ENCODE measurements at regions not wholly inside any gene's neighbourhood (a gene's known extent, or its start where the extent isn't known, plus 50 kb on each side); places are given as distances from the start of the nearest gene placed in this dataset.
A peak's percentile ranks its signal among the peaks of the same experiment; 100 is the strongest.

DNA sequence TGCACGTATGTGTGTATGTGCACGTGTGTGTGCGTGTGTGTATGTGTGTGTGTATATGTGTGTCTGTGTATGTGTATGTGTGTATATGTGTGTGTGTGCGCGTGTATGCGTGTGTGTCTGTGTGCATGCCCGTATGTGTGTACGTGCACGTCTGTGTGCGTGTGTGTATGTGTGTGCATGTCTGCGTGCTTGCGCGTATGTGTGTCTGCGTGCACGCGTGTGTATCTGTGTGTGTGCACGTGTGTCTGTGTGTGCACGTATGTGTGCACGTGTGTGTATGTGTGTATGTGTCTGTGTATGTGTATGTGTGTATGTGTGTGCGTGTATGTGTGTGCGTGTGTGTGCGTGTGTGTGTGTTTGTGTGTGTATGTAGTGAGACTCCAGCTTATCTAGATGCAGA is 97.5 kb upstream of the SPATS2L start:
- H3K9me3 Mint-ChIP-seq, result peaks cover 0 to 16% (median 11%) of the 10 kb centered on the region in 7 donors
- no peak for ATAC-seq (ENCODE audit: low read depth in 2 of 2)

DNA sequence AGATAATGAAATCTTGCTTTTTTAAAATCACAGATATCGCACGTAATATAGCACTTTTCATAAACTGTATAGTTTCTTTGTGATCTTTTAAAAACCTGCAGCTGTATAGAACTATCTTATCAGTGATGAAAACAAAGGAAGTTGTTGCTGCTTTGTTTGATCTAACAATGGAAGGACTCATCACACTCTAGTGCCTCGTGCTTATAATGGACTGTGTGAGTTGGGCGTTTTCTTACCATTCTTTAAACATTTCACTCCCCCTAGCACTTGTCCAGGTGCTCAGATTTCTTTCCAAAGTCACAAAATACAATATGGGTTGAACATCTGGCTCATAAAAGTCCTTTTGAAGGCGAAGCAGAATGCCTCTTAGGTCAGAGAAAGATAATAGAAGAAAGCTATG is 94.8 kb upstream of the SPATS2L start:
- no peaks in the 10 kb centered on the region for H3K4me1 Mint-ChIP-seq
- no peak overlapping the region for H3K4me3 Mint-ChIP-seq
- H3K36me3 Mint-ChIP-seq, result no peaks in the 10 kb centered on the region
- H3K9me3 Mint-ChIP-seq, result peaks cover 0 to 11% (median 3%) of the 10 kb centered on the region in 7 donors
- DNase-seq (no peak), ATAC-seq (ENCODE audit: low read depth in 2 of 2) (no peak)
- H3K27me3 Mint-ChIP-seq, result peaks cover 14 to 31% (median 19%) of the 10 kb centered on the region in 3 donors
- H3K27ac Mint-ChIP-seq, result no peak overlapping the region

More for the DNA sequence above, 97.5 kb upstream of the SPATS2L start:
- Mint-ChIP-seq H3K27ac (no peak overlapping the region), H3K4me1 (no peaks in the 10 kb centered on the region), H3K36me3 (no peaks in the 10 kb centered on the region), H3K27me3 (peaks cover 8 to 14% (median 10%) of the 10 kb centered on the region in 3 donors), H3K4me3 (no peak overlapping the region)
- DNase-seq, result no peak

DNA sequence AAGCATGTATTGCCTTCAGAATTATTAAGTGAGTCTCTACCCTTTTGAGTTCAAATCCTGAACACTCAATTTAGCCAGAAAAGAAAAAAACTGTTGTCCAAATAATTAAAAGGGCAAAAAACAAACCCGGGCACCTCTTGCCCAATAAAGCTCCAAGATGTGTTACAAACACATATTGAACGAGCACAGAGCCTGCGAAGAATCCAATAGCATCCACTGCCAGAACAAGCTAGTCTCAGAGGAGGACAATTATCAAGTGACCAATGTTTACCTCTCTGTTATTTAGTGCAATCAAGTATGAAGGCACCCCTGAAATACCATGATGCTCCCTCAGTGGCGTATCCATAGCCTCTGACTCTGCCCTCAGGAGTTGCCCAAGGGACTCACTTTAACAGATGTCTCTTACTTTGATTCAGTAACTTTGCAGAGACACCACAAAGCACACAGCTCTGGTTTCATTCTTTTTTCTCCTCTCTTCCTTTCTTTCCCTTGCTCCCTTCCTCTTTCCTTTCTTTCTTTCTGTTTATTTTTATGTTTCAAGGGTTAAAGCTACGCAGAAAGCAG is 93.5 kb upstream of the SPATS2L start:
- no peaks in the 10 kb centered on the region for H3K36me3 Mint-ChIP-seq
- DNase-seq (no peak), ATAC-seq (ENCODE audit: low read depth in 2 of 2) (no peak)
- no peaks in the 10 kb centered on the region for H3K4me1 Mint-ChIP-seq
- no peak overlapping the region for H3K27ac Mint-ChIP-seq
- H3K9me3 Mint-ChIP-seq, result peaks cover 0 to 11% (median 3%) of the 10 kb centered on the region in 7 donors
- H3K4me3 Mint-ChIP-seq, result no peak overlapping the region
- peaks cover 15 to 39% (median 19%) of the 10 kb centered on the region in 3 donors for H3K27me3 Mint-ChIP-seq

DNA sequence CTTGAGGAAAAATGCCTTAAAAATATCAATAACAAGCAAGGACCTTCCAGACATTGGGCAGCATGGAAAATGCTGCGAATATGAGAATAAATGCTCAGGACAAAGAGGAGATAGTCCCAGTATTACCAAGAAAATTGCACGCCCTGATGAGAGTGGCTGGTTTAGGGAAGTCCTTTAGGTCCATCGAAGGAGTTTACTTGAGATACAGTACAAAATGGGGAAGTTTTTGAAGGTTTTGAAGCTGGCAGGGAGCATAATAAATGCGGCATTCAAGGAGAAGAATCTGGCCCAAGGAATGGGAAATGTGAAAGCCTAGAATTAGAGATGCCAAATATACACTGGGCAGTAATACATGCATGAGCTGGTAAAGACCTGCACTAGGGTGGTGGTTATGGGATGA is 90.2 kb upstream of the SPATS2L start:
- no peak overlapping the region for H3K27ac Mint-ChIP-seq
- H3K27me3 Mint-ChIP-seq, result peaks cover 15 to 47% (median 21%) of the 10 kb centered on the region in 3 donors
- DNase-seq (no peak), ATAC-seq (ENCODE audit: low read depth in 2 of 2) (no peak)
- H3K4me3 Mint-ChIP-seq, result no peak overlapping the region
- no peaks in the 10 kb centered on the region for H3K9me3 Mint-ChIP-seq
- no peaks in the 10 kb centered on the region for H3K36me3 Mint-ChIP-seq
- peaks cover 0 to 4% (median 0%) of the 10 kb centered on the region in 3 donors for H3K4me1 Mint-ChIP-seq

DNA sequence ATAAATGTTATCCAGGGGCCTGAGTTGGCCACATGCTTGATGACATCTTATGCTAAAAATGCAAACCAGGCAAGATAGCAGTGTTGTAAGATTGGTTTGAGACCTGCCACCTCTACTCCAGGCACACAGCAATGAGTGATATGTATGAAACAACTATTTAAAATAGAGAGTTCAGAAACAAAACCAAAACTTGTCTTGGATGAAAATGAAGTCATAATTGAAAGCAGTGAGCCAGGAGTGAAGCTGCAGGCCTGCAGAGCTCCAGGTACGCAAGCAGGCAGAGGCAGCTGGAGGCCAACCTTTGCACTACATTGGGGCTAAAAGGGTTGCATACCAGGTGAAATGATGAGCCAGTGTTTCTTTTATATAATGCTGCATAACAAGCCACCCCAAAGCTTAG is 89.2 kb upstream of the SPATS2L start:
- no peak for ATAC-seq (ENCODE audit: low read depth in 2 of 2)
- Mint-ChIP-seq H3K4me3 (no peak overlapping the region), H3K9me3 (no peaks in the 10 kb centered on the region), H3K27me3 (peaks cover 21 to 54% (median 24%) of the 10 kb centered on the region in 3 donors), H3K36me3 (no peaks in the 10 kb centered on the region), H3K4me1 (peaks cover 0 to 4% (median 0%) of the 10 kb centered on the region in 3 donors), H3K27ac (no peak overlapping the region)
- no peak for DNase-seq

DNA sequence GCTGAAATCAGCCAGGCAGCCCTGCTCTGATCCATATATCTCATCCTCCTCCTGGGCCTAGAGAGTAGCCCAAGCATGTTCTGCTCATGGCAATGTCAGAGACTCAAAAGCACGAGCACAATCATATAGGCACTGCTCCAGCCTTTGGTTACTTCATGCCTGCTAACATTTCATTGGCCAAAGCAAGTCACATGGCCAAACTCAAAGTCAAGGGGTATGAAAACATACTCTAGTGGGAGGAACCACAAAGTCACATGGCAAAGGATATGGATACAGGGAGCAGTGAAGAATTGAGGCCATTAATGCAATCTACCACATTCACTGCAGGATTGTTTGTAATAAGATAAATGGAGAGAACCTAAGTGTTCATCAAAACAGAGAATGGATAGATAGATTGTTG is 87.8 kb upstream of the SPATS2L start:
- DNase-seq, result no peak
- no peak overlapping the region for H3K27ac Mint-ChIP-seq
- no peak overlapping the region for H3K4me3 Mint-ChIP-seq
- no peaks in the 10 kb centered on the region for H3K36me3 Mint-ChIP-seq
- peaks cover 23 to 44% (median 29%) of the 10 kb centered on the region in 3 donors for H3K27me3 Mint-ChIP-seq
- peaks cover 0 to 4% (median 0%) of the 10 kb centered on the region in 3 donors for H3K4me1 Mint-ChIP-seq
- no peak for ATAC-seq (ENCODE audit: low read depth in 2 of 2)
- no peaks in the 10 kb centered on the region for H3K9me3 Mint-ChIP-seq

DNA sequence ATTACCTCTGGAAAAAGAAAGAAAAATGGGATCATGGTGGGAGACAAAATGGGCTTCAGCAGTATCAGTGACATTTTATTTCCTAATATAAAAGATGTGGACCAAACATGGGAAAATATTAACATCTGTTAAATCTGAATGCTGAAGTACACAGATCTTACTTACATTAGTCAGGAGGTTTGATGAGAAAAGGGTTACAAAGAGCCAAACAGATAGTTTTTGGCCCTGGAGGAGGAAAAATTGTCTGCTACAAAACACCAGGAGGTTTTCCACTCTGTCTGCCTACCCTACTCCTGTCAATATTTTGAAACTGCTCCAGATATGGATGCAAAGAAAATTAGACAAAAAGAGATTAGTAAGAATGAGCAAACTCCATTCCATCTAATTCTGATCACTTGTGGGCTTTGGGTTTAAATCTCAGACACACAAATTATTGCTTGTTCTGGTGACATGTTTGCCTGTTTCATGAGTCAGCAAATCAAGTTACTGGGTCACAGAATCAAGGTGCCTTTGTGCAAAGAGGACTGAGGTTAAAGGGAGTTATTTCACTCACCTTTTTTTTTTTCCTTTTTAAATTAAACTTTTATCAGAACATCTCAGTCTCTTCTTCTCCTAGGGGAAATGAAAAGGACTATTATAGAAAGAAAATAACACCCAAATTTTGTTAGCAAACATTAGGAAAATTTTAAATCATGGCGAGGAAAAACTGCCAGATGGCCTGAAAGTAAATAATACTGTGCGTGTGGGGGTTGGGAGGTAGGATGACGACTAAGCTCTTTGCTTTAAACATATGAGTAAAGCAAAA is 87.0 kb upstream of the SPATS2L start:
- Mint-ChIP-seq H3K9me3 (peaks cover 0 to under 1% (median 0%) of the 10 kb centered on the region in 7 donors), H3K4me3 (no peak overlapping the region), H3K27ac (peak overlapping the region in 1 of 6 donors; percentile 28), H3K4me1 (peaks cover 0 to 4% (median 0%) of the 10 kb centered on the region in 3 donors), H3K27me3 (peaks cover 26 to 38% (median 29%) of the 10 kb centered on the region in 3 donors), H3K36me3 (no peaks in the 10 kb centered on the region)
- ATAC-seq (ENCODE audit: low read depth in 2 of 2) (no peak), DNase-seq (no peak)

DNA sequence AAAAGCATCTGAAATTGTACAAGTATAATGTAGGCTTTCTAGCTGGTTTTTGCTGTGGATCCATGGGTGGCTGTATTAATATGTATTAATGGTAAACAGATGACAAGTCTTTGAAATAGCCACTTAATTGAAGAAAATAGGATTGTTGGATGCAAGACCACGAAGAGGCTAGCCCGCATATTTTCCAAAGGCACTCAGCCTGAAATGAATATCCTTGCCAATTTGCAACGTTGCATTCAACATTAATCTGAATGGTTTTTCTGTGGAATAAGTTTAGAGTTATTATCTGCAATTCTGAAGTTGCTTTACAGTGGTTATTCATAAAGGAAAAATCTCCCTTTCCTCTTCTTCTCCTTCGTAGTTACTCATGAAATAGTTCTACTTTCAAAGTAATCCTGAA is 86.2 kb upstream of the SPATS2L start:
- Mint-ChIP-seq H3K4me1 (peaks cover 0 to 4% (median 0%) of the 10 kb centered on the region in 3 donors), H3K4me3 (no peak overlapping the region), H3K9me3 (peaks cover 0 to 5% (median 0%) of the 10 kb centered on the region in 7 donors), H3K27me3 (peaks cover 26 to 44% (median 32%) of the 10 kb centered on the region in 3 donors), H3K27ac (no peak overlapping the region), H3K36me3 (no peaks in the 10 kb centered on the region)
- DNase-seq (no peak), ATAC-seq (ENCODE audit: low read depth in 2 of 2) (no peak)

DNA sequence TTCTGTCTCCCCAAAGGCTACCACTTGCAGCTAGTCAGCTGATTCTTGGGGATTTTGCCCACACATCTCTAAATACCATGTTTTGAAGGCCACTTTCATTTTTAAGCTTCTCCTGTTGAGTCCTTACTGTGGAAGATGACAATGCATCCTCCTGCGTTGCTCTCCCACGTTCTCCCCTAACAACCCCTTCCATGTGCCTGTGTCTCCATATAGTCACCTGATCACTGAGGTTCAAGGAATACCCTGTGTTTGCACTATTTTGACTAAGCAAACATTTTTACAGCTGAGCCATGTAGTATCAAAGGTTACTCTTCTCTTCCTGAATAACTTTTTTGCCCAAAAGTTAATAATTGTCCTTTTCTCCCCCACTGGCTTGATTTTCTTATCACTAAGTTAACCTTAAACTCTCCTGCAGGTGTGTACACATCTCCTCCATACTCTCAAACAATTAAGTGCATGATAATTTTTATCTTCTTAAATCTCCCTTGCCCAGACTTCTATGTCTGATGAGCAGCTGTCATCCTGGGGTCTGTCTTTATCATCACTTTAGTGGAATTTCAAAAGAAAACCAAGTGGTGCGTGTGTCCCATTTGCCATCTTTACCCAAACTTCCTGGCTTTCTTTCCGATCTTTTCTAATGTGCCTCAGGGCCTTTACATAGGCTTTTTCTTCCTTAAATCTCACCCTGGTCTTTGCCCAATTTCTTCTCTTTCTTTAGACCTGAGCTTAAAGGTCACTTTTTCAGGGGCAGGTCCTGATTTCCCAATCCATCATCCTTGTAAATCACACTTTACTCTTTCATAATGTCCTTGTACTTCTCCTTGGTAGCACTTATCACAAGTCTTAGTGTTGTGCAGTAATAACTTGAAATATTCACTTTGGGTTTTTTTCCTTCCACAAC is 85.2 kb upstream of the SPATS2L start:
- ATAC-seq (ENCODE audit: low read depth in 2 of 2) (no peak), DNase-seq (no peak)
- Mint-ChIP-seq H3K36me3 (no peaks in the 10 kb centered on the region), H3K4me1 (peaks cover 0 to 4% (median 0%) of the 10 kb centered on the region in 3 donors), H3K27me3 (peaks cover 20 to 34% (median 26%) of the 10 kb centered on the region in 3 donors), H3K27ac (no peak overlapping the region), H3K9me3 (peaks cover 0 to 5% (median 0%) of the 10 kb centered on the region in 7 donors), H3K4me3 (no peak overlapping the region)

DNA sequence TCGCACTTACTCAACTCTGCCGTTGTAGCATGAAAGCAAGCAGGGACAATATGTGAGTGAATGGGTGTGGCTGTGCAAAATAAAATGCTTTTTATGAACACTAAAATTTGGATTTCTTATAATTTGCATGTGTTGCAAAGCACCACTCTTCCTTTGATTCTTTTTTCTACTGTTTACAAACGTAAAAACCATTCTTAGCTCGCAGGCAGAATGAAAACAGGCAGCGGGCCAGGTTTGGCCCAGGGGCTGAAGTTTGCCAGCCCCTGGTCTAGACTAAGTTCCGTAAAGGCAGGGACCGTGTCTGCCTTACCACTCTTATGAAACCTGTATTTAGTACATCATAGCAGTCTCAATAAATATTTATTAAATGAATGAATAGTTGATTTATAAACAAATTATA is 83.7 kb upstream of the SPATS2L start:
- ATAC-seq (ENCODE audit: low read depth in 2 of 2) (no peak), DNase-seq (no peak)
- Mint-ChIP-seq H3K27ac (no peak overlapping the region), H3K36me3 (no peaks in the 10 kb centered on the region), H3K27me3 (peaks cover 25 to 33% (median 28%) of the 10 kb centered on the region in 3 donors), H3K4me1 (peaks cover 0 to 4% (median 0%) of the 10 kb centered on the region in 3 donors), H3K9me3 (peaks cover 0 to 5% (median 0%) of the 10 kb centered on the region in 7 donors), H3K4me3 (no peak overlapping the region)

DNA sequence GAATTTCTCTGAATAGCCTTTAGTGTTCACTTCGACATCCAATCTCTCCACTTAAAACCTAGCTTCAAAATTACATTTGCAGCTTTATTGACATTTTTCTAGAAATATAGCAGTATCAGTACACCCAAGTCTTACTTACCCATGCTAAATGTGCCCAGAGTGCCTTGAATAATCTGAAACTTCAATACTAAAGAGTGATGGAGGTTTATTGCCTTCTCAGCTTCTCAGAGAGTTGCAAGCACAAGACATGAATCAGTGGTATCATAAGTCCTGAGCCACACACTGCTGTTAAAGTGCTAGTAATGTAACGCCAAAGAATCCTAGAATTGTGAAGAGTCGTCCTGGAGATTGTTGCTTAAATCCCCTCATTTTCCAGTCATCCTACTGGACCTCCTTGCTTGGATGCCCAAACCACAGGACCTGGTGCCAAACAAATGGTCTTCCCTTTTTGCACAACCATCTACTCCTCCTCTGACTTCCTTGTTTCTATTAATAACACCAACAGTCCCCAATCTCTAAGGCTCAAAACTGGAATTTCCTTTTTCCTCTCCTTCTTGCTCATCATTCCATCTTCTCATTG is 83.2 kb upstream of the SPATS2L start:
- peaks cover 25 to 33% (median 28%) of the 10 kb centered on the region in 3 donors for H3K27me3 Mint-ChIP-seq
- H3K9me3 Mint-ChIP-seq, result peaks cover 0 to 5% (median 0%) of the 10 kb centered on the region in 7 donors
- H3K27ac Mint-ChIP-seq, result peak overlapping the region in 1 of 6 donors; percentile 28
- no peaks in the 10 kb centered on the region for H3K36me3 Mint-ChIP-seq
- H3K4me3 Mint-ChIP-seq, result no peak overlapping the region
- ATAC-seq (ENCODE audit: low read depth in 2 of 2), result no peak
- H3K4me1 Mint-ChIP-seq, result peaks cover 0 to 4% (median 0%) of the 10 kb centered on the region in 3 donors
- no peak for DNase-seq

DNA sequence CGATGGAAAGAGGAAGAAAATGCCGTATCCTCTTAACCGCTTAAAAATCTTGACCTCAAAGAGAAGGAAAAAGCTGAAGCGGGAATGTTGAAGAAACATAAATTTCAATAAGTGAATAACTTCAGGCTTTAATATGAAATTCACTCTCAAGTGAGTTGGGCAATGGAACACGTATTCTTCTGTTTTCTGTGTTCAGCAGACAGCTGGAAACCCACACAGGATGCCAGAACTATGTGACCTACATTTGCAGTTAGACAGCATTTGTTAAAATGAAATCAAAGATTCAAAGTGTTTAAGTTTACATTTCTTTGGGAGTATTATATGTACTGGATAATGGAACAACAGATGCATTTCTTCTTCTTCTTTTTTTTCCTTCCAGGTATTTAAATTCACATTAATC is 80.5 kb upstream of the SPATS2L start:
- peaks cover 0 to 5% (median 0%) of the 10 kb centered on the region in 7 donors for H3K9me3 Mint-ChIP-seq
- no peak for ATAC-seq (ENCODE audit: low read depth in 2 of 2)
- no peak for DNase-seq

More for the DNA sequence above, 80.5 kb upstream of the SPATS2L start:
- Mint-ChIP-seq H3K27me3 (peaks cover 29 to 37% (median 31%) of the 10 kb centered on the region in 3 donors), H3K4me3 (no peak overlapping the region), H3K27ac (no peak overlapping the region), H3K4me1 (peaks cover 0 to 2% (median 0%) of the 10 kb centered on the region in 3 donors), H3K36me3 (no peaks in the 10 kb centered on the region)

Measured in naive B cell (primary cell).